ENCODE measurements at regions not wholly inside any gene's neighbourhood (a gene's known extent, or its start where the extent isn't known, plus 50 kb on each side); places are given as distances from the start of the nearest gene placed in this dataset.

GRCh38 chr6:15101130-15101529 is 144.7 kb upstream of the JARID2 start:
- TF ChIP-seq, protein P1, sequence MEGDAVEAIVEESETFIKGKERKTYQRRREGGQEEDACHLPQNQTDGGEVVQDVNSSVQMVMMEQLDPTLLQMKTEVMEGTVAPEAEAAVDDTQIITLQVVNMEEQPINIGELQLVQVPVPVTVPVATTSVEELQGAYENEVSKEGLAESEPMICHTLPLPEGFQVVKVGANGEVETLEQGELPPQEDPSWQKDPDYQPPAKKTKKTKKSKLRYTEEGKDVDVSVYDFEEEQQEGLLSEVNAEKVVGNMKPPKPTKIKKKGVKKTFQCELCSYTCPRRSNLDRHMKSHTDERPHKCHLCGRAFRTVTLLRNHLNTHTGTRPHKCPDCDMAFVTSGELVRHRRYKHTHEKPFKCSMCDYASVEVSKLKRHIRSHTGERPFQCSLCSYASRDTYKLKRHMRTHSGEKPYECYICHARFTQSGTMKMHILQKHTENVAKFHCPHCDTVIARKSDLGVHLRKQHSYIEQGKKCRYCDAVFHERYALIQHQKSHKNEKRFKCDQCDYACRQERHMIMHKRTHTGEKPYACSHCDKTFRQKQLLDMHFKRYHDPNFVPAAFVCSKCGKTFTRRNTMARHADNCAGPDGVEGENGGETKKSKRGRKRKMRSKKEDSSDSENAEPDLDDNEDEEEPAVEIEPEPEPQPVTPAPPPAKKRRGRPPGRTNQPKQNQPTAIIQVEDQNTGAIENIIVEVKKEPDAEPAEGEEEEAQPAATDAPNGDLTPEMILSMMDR (IDR thresholded peaks at IDR 0.05; ENCODE audit: insufficient read depth, low read length, poor library complexity, severe bottlenecking): no peak
- TF ChIP-seq EZH2phosphoT487 (conservative IDR thresholded peaks at IDR 0.05; ENCODE audit: low read length): no peak
